Erythroblast (primary cell): ENCODE measurements at regions not wholly inside any gene's neighbourhood (a gene's known extent, or its start where the extent isn't known, plus 50 kb on each side); places are given as distances from the start of the nearest gene placed in this dataset.

Source experiments
- GATA1 ChIP-seq: IDR thresholded peaks from 2 replicates; pipeline ENCODE4 v1.6.1; 2011; ENCODE audit warnings: low read depth, mild to moderate bottlenecking, control low read depth, low read length, moderate library complexity
- POLR2A ChIP-seq: IDR thresholded peaks from 2 replicates; pipeline ENCODE4 v1.6.1; 2011; ENCODE audit warnings: mild to moderate bottlenecking, low read length

DNA sequence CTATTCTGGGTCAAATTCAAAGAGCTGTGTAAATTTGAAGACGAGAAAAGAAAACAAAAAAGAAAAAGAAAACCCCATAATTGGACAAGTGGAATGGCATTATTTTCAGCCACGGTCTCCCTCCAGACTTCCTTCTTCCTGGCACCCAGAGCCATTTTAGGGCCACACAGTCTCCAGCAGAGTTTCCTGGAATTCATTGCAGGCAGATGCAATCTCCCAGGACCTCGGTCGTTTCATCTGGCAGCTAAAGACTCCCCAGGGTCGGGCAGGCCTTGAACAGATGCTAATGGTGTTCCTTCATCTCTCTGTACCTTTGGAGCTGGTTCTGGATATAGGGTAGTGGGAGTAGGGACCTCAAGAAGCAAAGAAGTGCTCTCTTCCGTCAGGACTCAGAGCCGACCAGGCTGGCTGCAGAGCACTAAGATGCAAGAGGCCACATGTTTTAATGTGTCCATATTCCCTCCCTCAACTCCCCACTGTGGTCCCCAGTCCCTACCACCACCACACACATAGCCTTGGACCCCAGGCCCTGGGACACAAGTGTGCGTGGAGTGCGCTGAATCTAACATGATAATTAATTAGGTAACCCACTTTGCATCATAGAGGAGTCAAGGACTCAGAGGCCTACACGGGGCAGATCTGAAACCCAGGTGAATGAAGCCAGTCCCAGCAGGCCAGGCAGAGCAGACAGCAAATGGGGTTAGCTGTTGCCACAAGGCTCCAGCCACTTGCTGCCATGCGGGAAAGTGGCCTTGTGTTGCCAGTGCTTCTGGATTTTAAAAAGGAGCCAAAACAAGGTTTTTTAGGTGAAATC lies 109.3 kb upstream of the ATL2 start:
- no peak for TF ChIP-seq POLR2A
- no peak for TF ChIP-seq GATA1
